Gastroesophageal sphincter (tissue), 4 donors: ENCODE measurements at regions not wholly inside any gene's neighbourhood (a gene's known extent, or its start where the extent isn't known, plus 50 kb on each side); places are given as distances from the start of the nearest gene placed in this dataset.

ENCODE experiments used
- ATAC-seq: fragments of 150-250 bp; one replicate; pipeline ENCODE4 v1.9.1; 2016; ENCODE audit warnings: mild to moderate bottlenecking, moderate library complexity
- H3K27ac ChIP-seq, 4 donors: fragments of 200-600 bp; sonication (generic) in 3 of 4; 1 replicate in 3 of 4; 2 replicates in 1 of 4; pipeline ENCODE4 v1.5.1; 2016 to 2019
- H3K27me3 ChIP-seq: fragments of 200-600 bp; sonication (generic); one replicate; pipeline ENCODE4 v1.5.1; 2019
- H3K36me3 ChIP-seq, 2 donors: fragments of 200-600 bp; sonication (generic); one replicate each; pipeline ENCODE4 v1.5.1; 2019; ENCODE audit warnings: control low read depth in 1 of 2
- H3K4me1 ChIP-seq, 3 donors: fragments of 200-600 bp; sonication (generic); 1 replicate in 2 of 3; 2 replicates in 1 of 3; pipeline ENCODE4 v1.5.1; 2016 to 2019; ENCODE audit warnings: control low read depth in 2 of 3
- H3K4me3 ChIP-seq, 2 donors: fragments of 200-600 bp; sonication (generic); one replicate each; pipeline ENCODE4 v1.5.1; 2019; ENCODE audit warnings: mild to moderate bottlenecking in 1 of 2, moderate library complexity in 1 of 2
- H3K9me3 ChIP-seq, 3 donors: fragments of 200-600 bp; sonication (generic); one replicate each; pipeline ENCODE4 v1.5.1; 2017 to 2019; ENCODE audit warnings: control low read depth in 2 of 3
- EP300 ChIP-seq: sonication (generic); formaldehyde crosslinking; IDR thresholded peaks from one replicate; pipeline ENCODE4 v1.6.1; 2017; ENCODE audit warnings: antibody characterized with exemption, mild to moderate bottlenecking
- POLR2A ChIP-seq, 2 donors: fragments of 450-650 bp; IDR thresholded peaks; one replicate each; pipeline ENCODE4 v1.6.1; 2017; ENCODE audit warnings: antibody characterized with exemption in 2 of 2, mild to moderate bottlenecking in 2 of 2, moderate library complexity in 1 of 2
- POLR2AphosphoS5 ChIP-seq: sonication (generic); formaldehyde crosslinking; IDR thresholded peaks from one replicate; pipeline ENCODE4 v1.6.1; 2017; ENCODE audit warnings: antibody characterized with exemption
- WGBS, 2 donors: methylation state at CpG; one replicate each; pipeline ENCODE4 v1.1.5; 2018; ENCODE audit warnings: low coverage in 1 of 2; 5-methylcytosine and 5-hydroxymethylcytosine counted together
- TF ChIP-seq, protein P1 (sequence below), 4 experiments: fragments of 200-600 bp in 2 of 4; fragments of 450-650 bp in 2 of 4; sonication (generic) in 1 of 4; IDR thresholded peaks; one replicate each; pipeline ENCODE4 v1.5.1; 2017 to 2019; ENCODE audit warnings: antibody characterized with exemption in 4 of 4, mild to moderate bottlenecking in 2 of 4, moderate library complexity in 2 of 4

DNA sequence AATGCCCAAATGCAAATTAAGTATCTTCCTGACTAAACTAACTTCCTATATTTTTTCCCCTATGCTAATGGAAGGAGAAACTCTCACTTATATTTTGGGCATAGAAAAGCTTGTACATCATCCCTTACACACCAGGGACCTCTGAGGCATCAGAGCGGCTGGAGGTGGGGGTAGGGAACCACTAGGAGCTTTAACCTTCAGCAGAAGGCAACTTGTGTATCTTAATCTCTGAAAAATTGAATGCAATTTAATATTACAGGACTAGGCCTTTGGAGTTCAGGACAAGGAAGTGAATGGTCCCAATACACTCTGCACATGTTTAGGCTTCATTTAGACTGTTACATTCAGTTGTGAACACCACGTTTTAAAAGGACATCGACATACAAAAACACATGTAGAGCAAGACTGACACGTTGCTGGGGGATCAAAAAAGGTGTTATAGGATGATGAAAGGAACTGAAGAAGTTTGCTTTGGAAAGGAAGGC, 85.9 kb downstream of the NAV1 start:
- no peak for TF ChIP-seq POLR2A (IDR thresholded peaks at IDR 0.05)
- TF ChIP-seq, protein P1, sequence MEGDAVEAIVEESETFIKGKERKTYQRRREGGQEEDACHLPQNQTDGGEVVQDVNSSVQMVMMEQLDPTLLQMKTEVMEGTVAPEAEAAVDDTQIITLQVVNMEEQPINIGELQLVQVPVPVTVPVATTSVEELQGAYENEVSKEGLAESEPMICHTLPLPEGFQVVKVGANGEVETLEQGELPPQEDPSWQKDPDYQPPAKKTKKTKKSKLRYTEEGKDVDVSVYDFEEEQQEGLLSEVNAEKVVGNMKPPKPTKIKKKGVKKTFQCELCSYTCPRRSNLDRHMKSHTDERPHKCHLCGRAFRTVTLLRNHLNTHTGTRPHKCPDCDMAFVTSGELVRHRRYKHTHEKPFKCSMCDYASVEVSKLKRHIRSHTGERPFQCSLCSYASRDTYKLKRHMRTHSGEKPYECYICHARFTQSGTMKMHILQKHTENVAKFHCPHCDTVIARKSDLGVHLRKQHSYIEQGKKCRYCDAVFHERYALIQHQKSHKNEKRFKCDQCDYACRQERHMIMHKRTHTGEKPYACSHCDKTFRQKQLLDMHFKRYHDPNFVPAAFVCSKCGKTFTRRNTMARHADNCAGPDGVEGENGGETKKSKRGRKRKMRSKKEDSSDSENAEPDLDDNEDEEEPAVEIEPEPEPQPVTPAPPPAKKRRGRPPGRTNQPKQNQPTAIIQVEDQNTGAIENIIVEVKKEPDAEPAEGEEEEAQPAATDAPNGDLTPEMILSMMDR (IDR thresholded peaks at IDR 0.05) = no peak
- Histone ChIP-seq H3K27me3 (no peaks in the 10 kb centered on the region), H3K9me3 (no peaks in the 10 kb centered on the region), H3K27ac (peak overlapping the region in 3 of 4 donors; percentile 29 to 35 (median 35)), H3K36me3 (peaks cover 0 to 13% of the 10 kb centered on the region in 2 donors), H3K4me1 (peaks cover 0 to 32% (median 14%) of the 10 kb centered on the region in 3 donors), H3K4me3 (no peak overlapping the region)
- ATAC-seq = no peak
- WGBS, 2 donors = 44 to 59% methylated on average over 3 to 4 of the region's 4 CpGs

DNA sequence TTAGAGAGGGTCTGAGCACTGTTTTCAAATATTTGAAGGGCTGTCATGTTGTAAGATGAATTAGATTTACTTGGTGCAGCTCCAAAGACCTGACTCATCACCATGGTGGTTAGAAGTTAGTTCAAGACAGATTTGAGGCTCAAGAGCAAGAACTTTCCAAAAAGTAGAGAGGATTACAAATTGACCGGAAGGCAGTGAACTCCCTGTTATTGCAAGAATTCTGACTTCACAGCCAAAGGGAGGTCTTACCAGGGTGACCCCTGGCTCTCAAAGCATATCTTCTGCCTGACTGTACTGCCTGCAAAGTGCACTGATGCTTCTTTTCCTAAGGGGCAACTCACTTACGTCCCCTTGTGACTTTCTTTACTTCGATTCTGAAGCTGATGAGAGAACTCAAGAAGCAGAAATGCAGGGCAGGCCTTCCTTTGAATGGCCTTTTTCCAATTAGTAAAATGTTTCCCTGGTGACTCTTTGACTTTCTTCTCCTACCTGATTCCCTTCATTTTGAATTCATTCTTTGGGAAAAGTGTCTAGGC, 86.4 kb downstream of the NAV1 start:
- Histone ChIP-seq H3K27me3 (no peaks in the 10 kb centered on the region), H3K36me3 (peaks cover 0 to 13% of the 10 kb centered on the region in 2 donors), H3K27ac (peak overlapping the region in 3 of 4 donors; percentile 33 to 35 (median 35)), H3K4me3 (no peak overlapping the region), H3K4me1 (peaks cover 0 to 36% (median 14%) of the 10 kb centered on the region in 3 donors), H3K9me3 (no peaks in the 10 kb centered on the region)
- TF ChIP-seq POLR2AphosphoS5 = peak; percentile 85
- TF ChIP-seq POLR2A (IDR thresholded peaks at IDR 0.05) = no peak
- TF ChIP-seq, protein P1 (IDR thresholded peaks at IDR 0.05) = peak in 1 of 4 experiments; percentile 3
- TF ChIP-seq EP300 = no peak
- 46 to 53% methylated on average over 3 of the region's 3 CpGs for WGBS, 2 donors
- peak; percentile 85 for ATAC-seq

DNA sequence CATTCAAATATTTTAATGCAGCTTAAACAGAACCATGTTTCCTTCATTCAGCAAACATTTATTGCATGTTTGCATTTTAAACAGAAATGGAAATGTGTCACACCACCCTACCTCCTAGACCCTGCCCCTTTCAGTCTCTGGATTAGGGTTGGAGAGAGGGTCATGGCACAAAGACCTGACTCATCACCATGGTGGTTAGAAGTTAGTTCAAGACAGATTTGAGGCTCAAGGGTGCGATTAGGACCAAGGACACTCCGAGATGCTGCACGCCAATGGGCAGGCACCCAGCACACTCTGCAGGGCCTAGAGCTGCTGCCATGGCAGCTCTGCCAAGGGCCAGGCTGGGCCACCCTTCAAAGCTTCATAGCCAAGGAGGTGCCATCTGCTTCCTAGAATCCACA, 86.9 kb downstream of the NAV1 start:
- TF ChIP-seq POLR2AphosphoS5 (no peak), POLR2A (IDR thresholded peaks at IDR 0.05) (no peak), EP300 (no peak)
- TF ChIP-seq, protein P1 (IDR thresholded peaks at IDR 0.05) = no peak
- peaks cover 0 to 41% (median 14%) of the 10 kb centered on the region in 3 donors for H3K4me1 ChIP-seq

DNA sequence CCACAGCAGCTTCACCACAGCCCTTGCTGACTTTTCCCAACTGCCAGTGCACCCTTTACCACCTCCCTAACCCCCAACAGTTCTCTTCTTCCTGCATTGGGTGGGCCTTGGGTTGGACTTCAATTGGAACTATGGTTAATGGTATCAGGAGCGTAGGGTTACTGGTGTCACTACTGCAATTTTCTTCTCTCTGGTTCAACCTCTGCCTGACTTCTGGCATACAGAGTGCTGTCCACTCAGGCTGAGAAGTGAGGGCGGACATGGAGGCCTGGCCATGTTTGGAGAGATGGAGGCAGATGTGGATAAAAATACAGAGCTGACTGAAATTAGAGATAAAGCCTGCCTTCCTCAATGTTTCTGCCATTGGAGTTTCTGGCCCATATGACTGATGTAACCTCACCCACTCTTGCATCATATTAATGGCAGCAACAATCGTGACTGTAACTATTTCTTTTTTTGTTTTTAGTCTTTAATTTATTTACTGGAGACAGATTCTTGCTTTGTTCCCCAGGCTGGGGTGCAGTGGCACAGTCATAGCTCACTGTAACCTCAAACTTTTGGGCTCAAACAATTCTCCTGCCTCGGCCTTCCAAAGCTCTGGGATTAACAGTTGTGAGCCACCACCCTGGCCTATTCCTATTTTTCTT, 87.8 kb downstream of the NAV1 start:
- H3K27ac ChIP-seq = no peak overlapping the region
- no peak overlapping the region for H3K4me3 ChIP-seq
- H3K36me3 ChIP-seq = peaks cover 0 to 13% of the 10 kb centered on the region in 2 donors

More for the DNA sequence above, 86.9 kb downstream of the NAV1 start:
- H3K27me3 ChIP-seq = no peaks in the 10 kb centered on the region
- ATAC-seq = no peak
- H3K27ac ChIP-seq = peak overlapping the region in 1 of 4 donors; percentile 33
- 60% methylated on average over 1 of the region's 3 CpGs; no CpG with 5 or more reads in 1 of the 2 donors for WGBS, 2 donors
- no peak overlapping the region for H3K4me3 ChIP-seq
- peaks cover 0 to 13% of the 10 kb centered on the region in 2 donors for H3K36me3 ChIP-seq
- H3K9me3 ChIP-seq = no peaks in the 10 kb centered on the region

DNA sequence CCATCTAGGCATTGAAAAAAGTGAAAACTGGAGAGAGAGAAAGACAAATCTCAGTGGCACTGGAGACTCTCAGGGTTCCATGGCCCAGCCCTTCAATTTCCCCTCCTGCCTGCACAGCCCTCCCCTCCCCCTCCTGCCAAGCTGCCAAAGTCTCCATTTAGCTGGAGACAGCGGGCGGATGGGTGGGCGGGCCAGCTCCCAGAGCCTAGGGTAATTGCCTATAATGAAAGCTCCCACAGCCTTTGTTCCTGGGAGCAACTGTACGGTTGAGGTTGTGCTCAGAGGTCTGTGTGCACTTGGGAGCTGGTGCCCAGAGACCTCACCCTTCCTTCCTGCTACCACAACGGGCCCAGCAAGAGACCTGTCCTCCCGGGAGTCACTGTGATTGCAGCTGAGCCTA, 89.6 kb downstream of the NAV1 start:
- no peak for ATAC-seq
- H3K4me1 ChIP-seq = peaks cover 0 to 50% (median 17%) of the 10 kb centered on the region in 3 donors
- no peaks in the 10 kb centered on the region for H3K9me3 ChIP-seq
- 47% methylated on average over 3 of the region's 6 CpGs; no CpG with 5 or more reads in 1 of the 2 donors for WGBS, 2 donors
- H3K27me3 ChIP-seq = no peaks in the 10 kb centered on the region
- H3K36me3 ChIP-seq = peaks cover 0 to 4% of the 10 kb centered on the region in 2 donors
- H3K4me3 ChIP-seq = no peak overlapping the region
- TF ChIP-seq POLR2AphosphoS5 = no peak
- TF ChIP-seq, protein P1 (IDR thresholded peaks at IDR 0.05) = no peak
- TF ChIP-seq EP300 = no peak
- no peak for TF ChIP-seq POLR2A (IDR thresholded peaks at IDR 0.05)
- no peak overlapping the region for H3K27ac ChIP-seq

More for the DNA sequence above, 87.8 kb downstream of the NAV1 start:
- ATAC-seq = peak; percentile 31
- peak; percentile 20 for TF ChIP-seq POLR2AphosphoS5
- no peak for TF ChIP-seq POLR2A (IDR thresholded peaks at IDR 0.05)
- peaks cover 0 to 41% (median 14%) of the 10 kb centered on the region in 3 donors for H3K4me1 ChIP-seq
- H3K27me3 ChIP-seq = no peaks in the 10 kb centered on the region
- no peaks in the 10 kb centered on the region for H3K9me3 ChIP-seq
- WGBS, 2 donors = 63 to 86% methylated on average over 2 to 4 of the region's 4 CpGs
